GM21526 (cell line): ENCODE measurements at regions not wholly inside any gene's neighbourhood (a gene's known extent, or its start where the extent isn't known, plus 50 kb on each side); places are given as distances from the start of the nearest gene placed in this dataset.

Source experiments
- ATAC-seq: cut with Tn5 transposase; IDR thresholded peaks from one replicate; pipeline ENCODE4 v1.9.1; 2021; ENCODE audit warnings: moderate library complexity; ENCODE audit not compliant: unreplicated experiment, low FRiP score

- ATAC-seq, result no peak
Observed at GRCh38 chr6:135789375-135790050, 62.0 kb upstream of the PDE7B start.

- no peak for ATAC-seq
Observed at GRCh38 chr6:135791441-135791840, 60.1 kb upstream of the PDE7B start.

GRCh38 chr6:135796643-135797305, 54.7 kb upstream of the PDE7B start:
- ATAC-seq, result no peak

- ATAC-seq, result no peak
Observed at GRCh38 chr6:135797361-135797760, 54.1 kb upstream of the PDE7B start.

GRCh38 chr6:135798751-135799515, 52.6 kb upstream of the PDE7B start:
- ATAC-seq, result no peak
